Naive thymus-derived CD4-positive, alpha-beta T cell (primary cell): ENCODE measurements at regions not wholly inside any gene's neighbourhood (a gene's known extent, or its start where the extent isn't known, plus 50 kb on each side); places are given as distances from the start of the nearest gene placed in this dataset.

ENCODE experiments used
- ATAC-seq: fragments of 150-1000 bp; cut with Tn5 transposase; 2 replicates; pipeline ENCODE4 v1.10.0; 2021; ENCODE audit warnings: mild to moderate bottlenecking, moderate library complexity
- CTCF ChIA-PET: fragments of 350-600 bp; sonication (Branson Sonifier 250); formaldehyde crosslinking; loops from one replicate; lab custom pipeline; 2021; ENCODE audit warnings: antibody characterized with exemption; lab: Charles Lee
- POLR2A ChIA-PET: fragments of 350-600 bp; sonication (Branson Sonifier 250); formaldehyde crosslinking; loops from one replicate; lab custom pipeline; 2021; ENCODE audit warnings: antibody characterized with exemption, inconsistent platforms; lab: Charles Lee
- DNase-seq, 9 donors: peaks; one replicate each; pipeline versions ENCODE4 v3.0.0 to v3.0.0-alpha.2; 2020 to 2022; ENCODE audit warnings: mixed read lengths in 1 of 9
- H3K27ac ChIP-seq: one replicate; pipeline ENCODE4 v1.7.0; 2013; ENCODE audit warnings: mild to moderate bottlenecking, low read depth, low read length, moderate library complexity
- H3K27me3 ChIP-seq, 2 donors: one replicate each; pipeline ENCODE4 v1.7.0; 2013; ENCODE audit warnings: low read length in 2 of 2, mild to moderate bottlenecking in 2 of 2, moderate library complexity in 2 of 2; ENCODE audit not compliant: control insufficient read depth in 2 of 2, insufficient read depth in 2 of 2
- H3K36me3 ChIP-seq, 3 experiments: 1 replicate in 2 of 3; 2 replicates in 1 of 3; pipeline ENCODE4 v1.7.0; 2013; ENCODE audit warnings: low read length in 3 of 3, mild to moderate bottlenecking in 3 of 3, moderate library complexity in 1 of 3; ENCODE audit not compliant: insufficient read depth in 3 of 3, control insufficient read depth in 2 of 3
- H3K4me1 ChIP-seq, 2 donors: one replicate each; pipeline ENCODE4 v1.7.0; 2013; ENCODE audit warnings: low read length in 2 of 2, mild to moderate bottlenecking in 2 of 2, moderate library complexity in 1 of 2; ENCODE audit not compliant: control insufficient read depth in 2 of 2, insufficient read depth in 2 of 2
- H3K4me3 ChIP-seq: 2 replicates; pipeline ENCODE4 v1.7.0; 2013; ENCODE audit warnings: mild to moderate bottlenecking, low read length
- H3K9me3 ChIP-seq, 3 experiments: 1 replicate in 2 of 3; 2 replicates in 1 of 3; pipeline ENCODE4 v1.7.0; 2013; ENCODE audit warnings: low read length in 3 of 3; ENCODE audit not compliant: control insufficient read depth in 2 of 3
- H3K27ac Mint-ChIP-seq, 9 donors: one replicate each; pipeline ENCODE4 v1.8.0; 2020 to 2022; ENCODE audit warnings: mixed read lengths in 9 of 9, mild to moderate bottlenecking in 8 of 9, moderate library complexity in 5 of 9, inconsistent platforms in 2 of 9
- H3K27me3 Mint-ChIP-seq, 5 donors: one replicate each; pipeline ENCODE4 v1.8.0; 2021 to 2022; ENCODE audit warnings: mixed read lengths in 5 of 5, mild to moderate bottlenecking in 1 of 5
- H3K36me3 Mint-ChIP-seq, 5 donors: one replicate each; pipeline ENCODE4 v1.8.0; 2020 to 2022; ENCODE audit warnings: mixed read lengths in 5 of 5, mild to moderate bottlenecking in 3 of 5, inconsistent platforms in 1 of 5
- H3K4me1 Mint-ChIP-seq, 7 donors: one replicate each; pipeline ENCODE4 v1.8.0; 2020 to 2022; ENCODE audit warnings: mixed read lengths in 7 of 7, mild to moderate bottlenecking in 3 of 7, inconsistent platforms in 1 of 7
- H3K4me3 Mint-ChIP-seq, 10 donors: one replicate each; pipeline ENCODE4 v1.8.0; 2020 to 2022; ENCODE audit warnings: mild to moderate bottlenecking in 10 of 10, mixed read lengths in 10 of 10, moderate library complexity in 6 of 10, inconsistent platforms in 2 of 10
- H3K9me3 Mint-ChIP-seq, 11 donors: one replicate each; pipeline ENCODE4 v1.8.0; 2020 to 2022; ENCODE audit warnings: mixed read lengths in 11 of 11, mild to moderate bottlenecking in 4 of 11, inconsistent platforms in 1 of 11, moderate library complexity in 1 of 11
- intact Hi-C, 2 donors: fragments of 100-400 bp; cut with micrococcal nuclease; formaldehyde crosslinking; loops; one replicate each; pipeline ENCODE4 v1.15.1; 2023

- ChIA-PET POLR2A (no interaction called here), CTCF (no interaction called here)
Measured at GRCh38 chr9:7238247-7238637, 480.5 kb downstream of the KDM4C start.

GRCh38 chr9:7237473-7238246 is 479.9 kb downstream of the KDM4C start:
- ATAC-seq: no peak
- no peaks in the 10 kb centered on the region for H3K4me1 ChIP-seq
- POLR2A ChIA-PET: interaction anchor here (0.8 kb wide), 1 partner anchor 425 kb away, joined by 3 read pairs; no protein-coding TSS in a partner anchor
- Mint-ChIP-seq H3K4me1 (peaks cover 0 to 17% (median 0%) of the 10 kb centered on the region in 7 donors), H3K27me3 (peaks cover 0 to 7% (median 5%) of the 10 kb centered on the region in 5 donors), H3K4me3 (peak overlapping the region in 1 of 10 donors; percentile 23), H3K9me3 (peaks cover 0 to 10% (median 2%) of the 10 kb centered on the region in 11 donors), H3K27ac (peak overlapping the region in 1 of 9 donors; percentile 49), H3K36me3 (peaks cover 0 to 9% (median 0%) of the 10 kb centered on the region in 5 donors)
- no peaks in the 10 kb centered on the region for H3K36me3 ChIP-seq
- H3K4me3 ChIP-seq: no peak overlapping the region
- intact Hi-C loops: no loop called here
- no peaks in the 10 kb centered on the region for H3K27me3 ChIP-seq
- CTCF ChIA-PET: no interaction called here
- peaks cover 0 to 4% (median 0%) of the 10 kb centered on the region in 3 experiments for H3K9me3 ChIP-seq
- H3K27ac ChIP-seq: no peak overlapping the region
- DNase-seq: no peak

More at GRCh38 chr9:7238247-7238637, 480.5 kb downstream of the KDM4C start:
- Mint-ChIP-seq H3K4me1 (peaks cover 0 to 17% (median 0%) of the 10 kb centered on the region in 7 donors), H3K4me3 (peak overlapping the region in 1 of 10 donors; percentile 23), H3K9me3 (peaks cover 0 to 10% (median 2%) of the 10 kb centered on the region in 11 donors), H3K27ac (peak overlapping the region in 1 of 9 donors; percentile 49), H3K36me3 (peaks cover 0 to 9% (median 0%) of the 10 kb centered on the region in 5 donors), H3K27me3 (peaks cover 0 to 6% (median 3%) of the 10 kb centered on the region in 5 donors)
- DNase-seq (no peak), ATAC-seq (no peak)
- no peaks in the 10 kb centered on the region for H3K36me3 ChIP-seq
- H3K4me1 ChIP-seq: no peaks in the 10 kb centered on the region
- H3K9me3 ChIP-seq: peaks cover 0 to 4% (median 0%) of the 10 kb centered on the region in 3 experiments
- no peak overlapping the region for H3K27ac ChIP-seq
- no peaks in the 10 kb centered on the region for H3K27me3 ChIP-seq
- intact Hi-C loops: no loop called here
- H3K4me3 ChIP-seq: no peak overlapping the region

GRCh38 chr9:7236186-7236585 is 478.4 kb downstream of the KDM4C start:
- CTCF ChIA-PET: interaction anchor here (0.6 kb wide), 1 partner anchor 376 kb away, joined by 4 read pairs; no protein-coding TSS in a partner anchor
- no peak for ATAC-seq
- Histone ChIP-seq H3K9me3 (peaks cover 0 to 4% (median 0%) of the 10 kb centered on the region in 3 experiments), H3K4me3 (no peak overlapping the region), H3K4me1 (no peaks in the 10 kb centered on the region), H3K27me3 (no peaks in the 10 kb centered on the region), H3K36me3 (no peaks in the 10 kb centered on the region), H3K27ac (no peak overlapping the region)
- peaks cover 0 to 10% (median 2%) of the 10 kb centered on the region in 11 donors for H3K9me3 Mint-ChIP-seq
- H3K27me3 Mint-ChIP-seq: peaks cover 0 to 12% (median 6%) of the 10 kb centered on the region in 5 donors
- H3K36me3 Mint-ChIP-seq: peaks cover 0 to 7% (median 0%) of the 10 kb centered on the region in 5 donors
- no peak for DNase-seq
- POLR2A ChIA-PET: no interaction called here
- peaks cover 0 to 17% (median 0%) of the 10 kb centered on the region in 7 donors for H3K4me1 Mint-ChIP-seq
- no peak overlapping the region for H3K4me3 Mint-ChIP-seq
- no peak overlapping the region for H3K27ac Mint-ChIP-seq
- intact Hi-C loops: no loop called here

GRCh38 chr9:7234144-7234543 is 476.4 kb downstream of the KDM4C start:
- no peak overlapping the region for H3K27ac ChIP-seq
- H3K9me3 Mint-ChIP-seq: peaks cover 0 to 2% (median 0%) of the 10 kb centered on the region in 11 donors
- H3K27me3 ChIP-seq: no peaks in the 10 kb centered on the region
- H3K27me3 Mint-ChIP-seq: peaks cover 0 to 26% (median 15%) of the 10 kb centered on the region in 5 donors
- H3K4me1 Mint-ChIP-seq: peaks cover 0 to 17% (median 0%) of the 10 kb centered on the region in 7 donors
- H3K4me1 ChIP-seq: no peaks in the 10 kb centered on the region
- intact Hi-C loops: no loop called here
- ATAC-seq (no peak), DNase-seq (no peak)
- H3K36me3 Mint-ChIP-seq: peaks cover 0 to 7% (median 0%) of the 10 kb centered on the region in 5 donors
- no peaks in the 10 kb centered on the region for H3K36me3 ChIP-seq
- no peak overlapping the region for H3K4me3 ChIP-seq
- H3K4me3 Mint-ChIP-seq: no peak overlapping the region
- CTCF ChIA-PET: no interaction called here
- H3K9me3 ChIP-seq: no peaks in the 10 kb centered on the region
- POLR2A ChIA-PET: no interaction called here
- H3K27ac Mint-ChIP-seq: no peak overlapping the region

GRCh38 chr9:7229571-7229970 is 471.8 kb downstream of the KDM4C start:
- no peaks in the 10 kb centered on the region for H3K4me1 ChIP-seq
- no peaks in the 10 kb centered on the region for H3K27me3 ChIP-seq
- ATAC-seq (no peak), DNase-seq (no peak)
- no peak overlapping the region for H3K4me3 ChIP-seq
- ChIA-PET CTCF (no interaction called here), POLR2A (no interaction called here)
- no peak overlapping the region for H3K4me3 Mint-ChIP-seq
- intact Hi-C loops: no loop called here
- peaks cover 0 to 33% (median 12%) of the 10 kb centered on the region in 5 donors for H3K27me3 Mint-ChIP-seq
- H3K9me3 Mint-ChIP-seq: peaks cover 0 to 3% (median 0%) of the 10 kb centered on the region in 11 donors
- peaks cover 12 to 27% (median 17%) of the 10 kb centered on the region in 7 donors for H3K4me1 Mint-ChIP-seq
- no peaks in the 10 kb centered on the region for H3K36me3 ChIP-seq
- H3K27ac ChIP-seq: no peak overlapping the region
- no peaks in the 10 kb centered on the region for H3K9me3 ChIP-seq
- peaks cover 0 to 2% (median 0%) of the 10 kb centered on the region in 5 donors for H3K36me3 Mint-ChIP-seq
- no peak overlapping the region for H3K27ac Mint-ChIP-seq

- Mint-ChIP-seq H3K9me3 (peaks cover 0 to 3% (median 0%) of the 10 kb centered on the region in 11 donors), H3K4me1 (peaks cover 12 to 27% (median 17%) of the 10 kb centered on the region in 7 donors), H3K27ac (no peak overlapping the region), H3K4me3 (no peak overlapping the region), H3K27me3 (peaks cover 0 to 38% (median 13%) of the 10 kb centered on the region in 5 donors), H3K36me3 (peaks cover 0 to 4% (median 0%) of the 10 kb centered on the region in 5 donors)
- ATAC-seq (no peak), DNase-seq (no peak)
- ChIA-PET CTCF (no interaction called here), POLR2A (no interaction called here)
- H3K27me3 ChIP-seq: no peaks in the 10 kb centered on the region
- H3K36me3 ChIP-seq: no peaks in the 10 kb centered on the region
- intact Hi-C loops: no loop called here
- H3K27ac ChIP-seq: no peak overlapping the region
- no peaks in the 10 kb centered on the region for H3K9me3 ChIP-seq
- no peaks in the 10 kb centered on the region for H3K4me1 ChIP-seq
- no peak overlapping the region for H3K4me3 ChIP-seq
Measured at GRCh38 chr9:7228726-7229125, 471.0 kb downstream of the KDM4C start.
